Stimulated activated CD8-positive, alpha-beta memory T cell treated with anti-CD3 and anti-CD28 coated beads, Interleukin-7, amount 100 ng/mL, for 48 hours (primary cell): ENCODE measurements at regions not wholly inside any gene's neighbourhood (a gene's known extent, or its start where the extent isn't known, plus 50 kb on each side); places are given as distances from the start of the nearest gene placed in this dataset.
"Not testable (repeated sequence)": the region's sequence is repeated elsewhere in the genome, so short reads cannot be mapped to it uniquely, and the experiment has no call there.

Source experiments
- DNase-seq, 2 donors: peaks; one replicate each; pipeline ENCODE4 v3.0.0-alpha.2; 2020; ENCODE audit warnings: low read depth in 1 of 2; ENCODE audit errors: extremely low read depth in 1 of 2

DNA sequence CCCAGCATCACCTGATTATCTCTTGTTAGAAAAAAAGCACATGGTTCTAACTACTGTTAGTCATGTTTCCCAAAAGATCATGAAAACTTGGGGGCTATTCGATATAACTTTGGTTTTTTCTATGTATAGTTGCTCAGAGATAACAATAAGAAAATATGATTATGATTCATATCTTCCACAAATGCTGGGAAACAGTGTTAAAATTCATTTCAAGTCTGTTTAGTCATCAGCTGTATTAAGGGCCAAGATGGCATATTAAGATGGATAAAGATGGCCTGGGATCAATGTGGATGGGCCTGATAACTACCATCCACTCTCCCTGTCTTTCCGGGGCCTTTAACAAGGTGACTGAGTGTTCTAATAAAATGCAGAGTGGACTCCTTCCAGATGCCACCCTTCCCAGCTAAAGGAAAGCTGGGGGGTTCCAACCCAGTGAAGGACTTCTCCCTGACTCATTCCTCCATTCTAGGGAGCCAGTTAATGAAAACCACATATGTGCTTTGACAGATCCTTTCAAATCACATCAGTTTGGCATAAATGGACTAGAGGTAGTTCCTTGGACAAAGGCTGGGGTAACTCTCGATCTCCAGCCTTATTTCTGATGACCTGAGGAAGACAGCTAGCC is 221.6 kb downstream of the VAPA start:
- no peak for DNase-seq

DNA sequence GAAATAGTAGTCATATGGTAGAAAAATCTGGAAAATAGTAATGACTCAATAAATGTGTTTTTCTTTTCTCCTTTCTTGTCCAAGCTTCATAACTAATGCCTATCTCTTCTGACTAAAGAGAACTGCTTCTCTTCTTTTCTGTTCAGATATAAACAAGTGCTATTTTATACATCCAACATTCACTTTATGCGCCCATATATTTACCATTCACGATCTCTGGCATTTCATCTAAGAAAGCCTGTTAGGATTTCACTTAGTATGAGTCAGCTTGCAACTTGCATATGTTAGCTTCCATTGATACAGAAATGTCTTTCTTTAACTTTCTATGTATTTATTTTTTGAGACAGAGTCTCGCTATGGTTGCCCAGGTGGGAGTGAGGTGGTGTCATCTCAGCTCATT is 224.9 kb downstream of the VAPA start:
- no peak for DNase-seq

DNA sequence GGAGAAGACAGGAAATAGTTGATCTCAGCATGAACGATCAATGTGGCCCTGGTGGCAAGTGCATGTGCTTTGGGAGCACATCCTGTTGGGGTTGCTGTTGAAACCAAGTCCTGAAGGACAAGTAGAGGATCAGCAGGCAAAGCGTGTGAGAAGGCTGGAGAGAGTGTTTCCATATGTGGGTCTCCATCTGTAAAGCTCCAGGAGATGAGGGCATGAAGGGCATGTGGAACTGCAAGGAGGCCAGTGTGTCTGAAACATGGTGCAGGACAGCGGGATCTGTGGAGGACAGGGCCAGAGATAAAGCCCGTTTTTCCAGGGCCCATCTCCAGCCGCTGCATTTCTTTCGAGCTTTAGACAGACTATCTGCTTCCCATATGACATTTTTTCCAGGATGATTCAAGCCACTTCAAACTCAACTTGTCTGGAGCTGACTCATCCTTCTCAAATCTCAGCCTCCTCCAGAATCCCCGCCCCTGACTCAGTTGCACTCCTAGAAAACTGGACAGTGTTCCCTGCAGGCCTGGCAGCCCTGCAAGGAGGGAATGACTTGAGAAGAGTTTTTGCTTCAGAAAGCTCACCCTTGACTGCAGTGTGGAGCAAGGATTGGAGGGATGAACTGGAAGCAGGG is 226.1 kb downstream of the VAPA start:
- DNase-seq: no peak

DNA sequence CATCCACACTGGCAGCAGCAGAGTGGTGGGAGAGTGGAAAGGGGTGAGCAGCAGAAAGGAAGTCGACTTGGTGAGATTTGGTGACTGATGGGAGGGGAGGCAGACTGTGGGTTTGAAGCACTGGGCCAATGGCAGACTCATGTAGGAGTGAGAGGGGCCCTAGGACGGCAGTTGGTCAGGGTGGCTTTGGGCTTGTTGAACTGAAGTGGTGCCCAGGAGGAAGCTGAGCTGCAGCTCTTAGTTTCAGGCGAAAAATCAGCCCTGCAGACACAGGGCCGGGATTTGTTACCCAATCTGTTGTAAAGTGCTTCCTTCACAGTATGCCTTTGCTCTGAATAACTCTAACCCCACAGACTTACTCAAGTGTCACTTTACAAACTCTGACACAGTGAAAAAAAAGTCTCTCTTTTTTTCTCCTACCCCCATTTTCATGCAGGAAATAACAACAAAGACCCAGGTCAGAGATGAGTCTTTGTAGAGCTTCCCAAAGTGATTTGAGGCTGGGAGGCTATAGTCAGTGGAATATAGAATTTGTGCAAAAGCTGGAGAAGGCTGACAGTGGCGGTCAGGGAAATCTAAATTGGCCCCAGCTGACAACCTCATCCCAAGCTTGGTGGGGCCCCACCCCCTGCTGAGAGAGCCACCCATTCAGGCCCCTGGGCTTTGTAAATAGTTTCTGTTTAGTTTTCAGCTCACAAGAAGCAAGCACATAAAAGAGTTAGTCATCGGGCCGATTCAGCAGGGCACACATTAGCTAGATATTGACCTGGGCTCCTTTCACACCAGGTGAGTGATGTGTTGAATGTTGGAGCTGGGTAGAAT is 226.9 kb downstream of the VAPA start:
- no peak for DNase-seq

DNA sequence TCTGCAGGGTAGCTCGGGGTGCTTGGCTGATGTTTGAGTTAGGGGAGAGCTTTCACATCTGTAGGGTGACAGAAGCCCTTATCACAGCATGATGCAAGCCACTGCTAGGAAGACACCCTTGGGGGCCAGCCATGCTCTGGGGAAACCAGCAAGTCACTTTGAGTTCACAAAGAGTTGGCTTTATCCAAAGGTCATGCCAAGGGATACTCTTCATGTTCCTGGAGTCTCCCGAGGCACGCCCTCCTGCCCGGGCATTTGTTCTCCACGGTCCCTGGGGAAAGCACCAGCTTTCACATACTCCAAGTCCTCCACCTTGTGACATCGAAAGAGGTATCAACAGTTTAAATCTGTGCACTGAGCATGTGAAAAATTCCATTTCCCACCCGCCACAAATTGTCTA is 227.7 kb downstream of the VAPA start:
- DNase-seq: no peak

DNA sequence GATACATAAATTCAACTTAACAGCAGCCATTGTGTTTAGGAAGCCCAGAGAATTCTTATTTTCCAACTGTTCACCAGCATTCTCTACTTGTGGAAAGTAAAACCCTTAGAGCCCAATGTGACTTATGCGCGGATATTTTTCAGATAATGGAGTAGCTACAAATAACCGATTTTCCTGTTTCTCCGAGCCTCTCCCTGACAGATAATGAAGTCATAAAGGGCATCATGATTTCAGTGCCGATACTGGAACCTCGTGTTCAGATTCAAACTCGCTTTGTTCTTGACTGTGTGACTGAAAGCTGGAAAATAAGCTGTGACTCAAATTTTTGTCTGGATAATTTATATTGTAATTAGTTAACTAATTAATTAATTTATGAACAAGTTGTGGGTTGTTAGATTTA is 228.2 kb downstream of the VAPA start:
- no peak for DNase-seq

DNA sequence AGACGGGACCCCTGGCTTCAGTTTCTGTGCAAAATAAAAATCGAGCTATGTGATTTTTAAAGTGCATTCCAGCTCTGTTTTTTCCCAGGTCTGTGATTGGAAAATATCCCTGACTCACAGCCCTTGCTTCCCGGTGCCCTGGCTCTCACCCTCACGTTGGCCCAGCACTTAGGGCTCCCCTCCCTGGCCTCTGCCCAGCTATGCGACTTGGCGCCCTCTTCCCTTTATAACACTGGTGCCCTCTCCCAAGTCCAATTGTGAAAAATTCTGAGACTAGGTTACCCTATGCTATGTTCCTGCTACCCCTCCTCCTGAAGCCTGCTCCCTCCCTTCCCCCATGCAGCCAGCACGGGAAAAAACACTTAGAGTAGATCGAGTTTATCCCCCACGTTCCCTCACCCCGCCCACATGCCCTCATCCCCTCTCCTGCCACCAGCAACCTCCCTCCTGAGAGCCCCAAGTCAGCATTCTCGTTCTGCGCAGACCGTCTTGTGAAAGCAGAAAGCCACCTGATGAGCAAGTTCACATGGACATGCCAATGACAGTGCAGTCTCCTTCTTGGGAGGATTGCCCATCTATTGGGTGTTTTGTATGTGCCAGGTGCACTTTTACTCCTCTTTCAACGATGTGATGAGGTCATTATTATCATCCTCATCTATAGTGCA is 228.8 kb downstream of the VAPA start:
- no peak for DNase-seq

DNA sequence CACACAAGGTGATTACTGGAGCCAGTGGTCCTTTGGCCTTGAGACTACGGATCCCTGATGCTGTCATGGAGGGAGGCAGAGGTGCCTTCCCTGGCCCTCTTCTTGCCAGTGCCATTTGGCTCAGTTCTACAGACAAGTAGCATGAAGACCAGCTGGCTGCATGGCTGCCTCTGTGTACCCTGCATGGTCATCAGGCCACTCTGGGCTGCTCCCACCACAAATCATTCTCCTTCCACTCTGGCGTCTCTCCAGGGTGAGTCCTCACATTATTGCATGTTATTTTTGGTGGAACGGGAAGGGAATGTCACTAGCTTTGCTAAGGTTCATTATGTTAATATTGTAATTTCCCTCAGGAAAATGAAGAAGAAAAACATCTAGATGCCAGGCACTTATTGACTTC is 229.8 kb downstream of the VAPA start:
- no peak for DNase-seq

DNA sequence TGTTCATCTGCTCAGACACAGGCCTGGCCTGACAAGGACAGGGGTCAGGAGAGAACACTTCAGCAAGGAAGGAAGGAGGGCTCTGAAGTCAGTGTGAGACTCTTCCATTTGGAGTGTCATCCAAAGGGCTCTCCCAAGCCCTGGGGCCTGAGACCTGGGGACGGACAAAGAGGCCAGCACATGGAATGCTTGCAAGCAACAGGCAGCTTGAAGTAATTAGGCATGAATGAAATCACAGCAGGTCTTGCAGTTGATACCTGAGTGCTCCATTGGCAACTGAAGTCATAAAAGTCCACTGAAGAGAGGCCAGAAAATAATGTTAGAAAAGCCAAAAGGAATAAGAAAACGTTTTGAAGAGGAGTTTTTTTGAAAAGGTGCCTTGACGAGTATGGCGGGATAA is 231.7 kb downstream of the VAPA start:
- DNase-seq: no peak

DNA sequence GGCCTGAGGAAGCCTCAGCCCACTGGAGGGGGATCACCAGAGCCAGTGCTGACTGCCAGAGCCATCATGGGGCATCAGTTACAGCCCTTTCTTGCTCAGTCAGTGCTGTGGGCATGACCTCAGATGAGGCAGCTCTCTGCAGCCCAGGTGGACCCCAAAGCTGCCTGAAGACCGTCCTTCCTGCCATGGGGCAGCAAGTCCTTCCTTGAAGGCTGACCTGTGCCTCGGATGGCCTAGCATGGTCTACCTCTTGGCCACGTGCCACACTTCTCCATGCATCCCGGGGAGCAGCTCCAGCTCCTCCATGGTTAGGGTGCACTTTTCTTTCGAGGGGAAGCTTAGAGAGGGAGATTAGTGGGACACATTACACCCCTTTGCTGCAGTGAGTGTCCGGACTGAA is 233.4 kb downstream of the VAPA start:
- no peak for DNase-seq

DNA sequence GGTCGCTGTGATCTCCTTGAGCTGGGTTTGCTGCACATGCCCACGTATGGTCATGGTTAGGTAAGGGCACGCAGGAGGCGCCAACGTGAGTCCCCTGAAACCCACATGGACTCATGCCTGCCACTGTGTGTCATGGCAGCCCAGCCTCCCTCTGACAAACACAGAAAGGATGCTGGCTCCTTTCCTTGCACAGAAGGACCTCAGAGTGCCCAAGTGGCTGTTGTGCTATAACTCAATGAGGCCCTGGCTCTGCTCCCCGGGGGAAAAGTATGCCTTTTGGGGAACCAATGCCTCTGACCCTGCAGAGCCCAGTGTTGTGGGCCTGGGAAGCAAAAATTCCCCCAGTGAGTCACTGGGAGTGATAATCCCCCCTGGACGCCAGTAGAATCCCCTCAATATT is 233.9 kb downstream of the VAPA start:
- DNase-seq: no peak

DNA sequence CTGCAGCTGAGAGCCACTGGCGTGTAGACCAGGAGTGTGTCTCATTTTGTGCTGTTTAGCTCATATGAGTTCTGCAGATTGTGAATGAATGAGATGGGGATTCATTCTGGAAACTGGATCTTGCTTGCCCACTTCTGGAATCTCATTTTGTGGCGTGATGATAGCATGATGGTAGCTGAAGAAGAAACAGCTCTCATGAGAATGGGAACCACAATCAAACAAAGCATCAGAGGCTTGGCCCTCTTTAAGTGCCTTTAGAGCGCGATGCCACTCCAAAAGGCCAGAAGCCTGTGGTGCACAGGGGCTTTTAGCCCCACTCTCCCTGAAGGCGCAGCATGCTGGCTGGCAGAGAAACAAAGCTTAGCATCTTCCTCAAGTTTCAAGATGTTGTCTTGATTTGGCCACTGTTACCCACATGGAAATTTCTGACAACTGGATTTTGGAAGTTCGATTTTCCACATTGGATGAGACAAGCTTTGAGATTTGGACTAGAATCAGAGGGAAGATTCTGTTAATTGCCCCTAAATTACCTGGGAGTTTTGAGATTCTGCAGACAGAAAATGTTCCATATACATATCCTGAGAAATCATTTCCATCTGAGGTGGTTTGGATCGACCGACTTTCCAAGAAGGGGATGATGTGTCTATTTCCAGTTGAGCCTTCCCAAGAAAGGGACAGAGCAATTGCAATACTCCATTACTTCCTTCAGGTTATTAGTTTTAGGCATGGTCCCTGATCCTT is 234.5 kb downstream of the VAPA start:
- no peak for DNase-seq

DNA sequence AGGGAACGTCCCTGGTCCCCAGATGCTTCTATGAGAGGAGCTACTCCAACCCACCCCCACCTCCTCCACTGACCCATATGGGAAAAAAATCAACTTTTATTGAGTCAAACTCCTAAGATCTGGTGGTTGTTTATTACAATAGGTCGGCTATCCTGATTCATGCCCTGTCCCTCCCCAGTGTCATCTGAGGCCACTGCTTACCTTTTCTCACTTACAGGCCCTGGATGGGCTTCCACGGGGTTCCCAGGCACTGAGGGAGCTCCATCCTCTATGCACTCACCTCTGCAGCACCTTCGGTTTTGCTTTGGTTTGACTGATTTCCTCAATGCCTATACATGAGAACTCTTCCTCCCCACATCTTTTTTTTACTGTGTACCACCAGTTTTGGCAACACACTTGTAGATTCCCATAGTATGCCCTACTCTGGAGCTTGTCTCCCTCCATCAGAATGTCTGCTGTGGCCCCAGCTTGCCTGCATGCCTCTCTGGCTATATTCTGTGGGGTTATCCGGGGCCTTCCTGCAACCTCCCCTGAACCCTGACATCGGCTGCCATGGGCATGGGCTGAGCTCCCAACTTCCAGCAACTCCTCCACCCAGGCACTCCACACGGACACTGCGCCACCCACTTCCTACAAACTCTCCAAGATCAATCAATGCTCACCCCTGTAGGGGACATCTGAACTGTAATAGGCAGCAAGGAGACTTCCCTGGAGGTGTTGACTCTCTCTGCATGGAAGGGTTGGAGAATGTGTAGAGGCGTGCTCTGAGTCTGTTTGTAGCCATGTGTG is 236.1 kb downstream of the VAPA start:
- no peak for DNase-seq

DNA sequence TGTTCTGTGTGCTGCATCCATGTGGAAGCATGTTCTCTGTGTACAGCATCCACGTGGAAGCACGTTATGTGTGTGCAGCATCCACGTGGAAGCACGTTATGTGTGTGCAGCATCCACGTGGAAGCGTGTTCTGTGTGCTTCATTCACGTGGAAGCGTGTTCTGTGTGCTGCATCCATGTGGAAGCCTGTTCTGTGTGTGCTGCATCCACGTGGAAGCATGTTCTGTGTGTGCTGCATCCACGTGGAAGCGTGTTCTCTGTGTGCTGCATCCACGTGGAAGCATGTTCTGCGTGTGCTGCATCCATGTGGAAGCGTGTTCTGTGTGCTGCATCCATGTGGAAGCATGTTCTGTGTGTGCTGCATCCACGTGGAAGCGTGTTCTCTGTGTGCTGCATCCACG is 236.8 kb downstream of the VAPA start:
- DNase-seq: not testable (repeated sequence)

DNA sequence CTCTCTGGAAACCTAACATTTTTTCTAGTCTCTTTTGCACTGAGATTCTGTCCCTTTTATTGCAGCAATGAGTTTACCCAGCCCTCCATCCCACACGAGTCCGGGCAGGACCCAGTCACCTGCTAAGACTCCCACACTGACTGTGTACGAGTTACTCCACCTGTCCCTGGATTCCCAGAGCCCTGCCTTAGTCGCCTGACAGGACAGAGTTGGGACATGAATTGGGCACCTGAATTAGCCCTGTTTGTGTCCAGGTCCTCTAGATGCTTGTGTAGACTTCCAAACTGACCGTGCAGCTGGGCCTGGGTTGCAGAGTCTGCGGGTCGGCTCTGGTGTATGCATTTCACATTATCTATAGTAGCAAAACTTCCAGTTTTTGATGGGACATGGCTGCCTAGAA is 238.7 kb downstream of the VAPA start:
- DNase-seq: no peak

DNA sequence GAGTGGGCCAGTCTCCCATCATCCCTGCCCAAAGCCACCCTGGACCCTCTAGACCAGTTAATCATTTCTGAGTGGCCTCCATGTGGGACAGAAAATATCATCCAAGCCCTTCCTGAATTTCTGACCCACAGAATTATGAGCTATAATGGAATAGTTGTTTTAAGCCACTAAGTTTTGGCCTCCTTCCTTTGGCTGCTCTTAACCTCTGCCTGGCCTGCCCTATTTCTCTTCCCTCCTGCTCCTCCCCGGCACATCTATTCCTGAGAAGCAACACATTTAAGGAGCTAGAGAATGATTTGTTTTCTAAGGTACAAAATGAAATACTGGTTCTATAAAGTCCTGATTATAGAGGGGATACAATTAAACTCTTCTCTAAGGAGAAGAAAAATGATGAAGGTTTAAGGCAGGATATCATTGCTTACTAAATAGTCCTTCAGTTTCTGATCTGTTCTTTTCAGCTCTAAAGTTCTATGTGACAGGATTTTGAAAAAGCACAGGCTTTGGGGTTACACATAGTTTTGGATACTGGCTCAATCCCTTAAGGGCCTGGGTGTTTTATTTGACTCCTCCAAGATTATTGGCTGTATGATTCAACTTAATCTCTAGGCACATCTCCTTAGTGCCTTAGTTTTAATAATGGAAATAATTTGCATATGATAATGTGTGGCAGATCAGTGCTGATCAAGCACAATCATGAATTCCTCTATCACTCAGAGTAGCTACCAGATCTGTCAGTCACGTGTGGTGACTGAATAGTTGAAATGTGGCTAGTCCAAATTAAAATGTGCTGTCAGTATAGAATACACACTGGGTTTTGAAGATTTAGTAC is 240.3 kb downstream of the VAPA start:
- DNase-seq: no peak

DNA sequence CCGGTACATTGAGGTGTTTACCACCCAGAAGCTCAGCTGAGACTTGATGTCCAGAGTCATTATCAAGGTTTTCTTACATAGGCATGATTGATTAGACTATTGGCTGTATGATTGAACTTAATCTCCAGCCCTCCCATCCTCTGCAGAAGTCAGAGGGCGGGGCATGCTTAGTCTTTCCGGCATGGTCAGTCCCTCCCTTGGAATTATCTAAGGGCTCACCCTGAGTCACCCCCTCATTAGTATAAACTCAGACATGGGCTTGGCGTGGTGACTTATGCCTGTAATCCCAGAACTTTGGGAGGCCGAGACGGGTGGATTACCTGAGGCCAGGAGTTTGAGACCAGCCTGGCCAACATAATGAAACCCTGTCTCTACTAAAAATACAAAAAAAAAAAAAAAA is 243.9 kb downstream of the VAPA start:
- no peak for DNase-seq

DNA sequence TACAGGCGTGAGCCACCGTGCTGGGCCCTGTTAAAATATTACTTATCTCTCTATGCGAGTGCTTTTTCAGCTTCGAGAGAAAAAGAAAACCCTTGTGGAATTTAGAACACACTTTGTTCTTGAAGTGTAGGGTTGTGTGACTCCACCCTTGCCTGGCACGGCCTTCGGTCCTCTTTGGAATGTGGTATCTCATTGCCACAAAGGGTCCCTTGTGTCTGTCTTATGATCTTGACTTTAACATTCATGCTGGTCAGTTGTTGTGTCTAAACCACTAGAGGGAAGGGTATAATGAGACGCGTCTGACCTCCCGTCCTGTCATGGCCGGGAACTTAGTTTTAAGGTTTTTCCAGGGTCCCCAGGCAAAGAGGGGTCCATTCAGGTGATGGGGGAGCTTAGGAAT is 246.4 kb downstream of the VAPA start:
- DNase-seq: no peak

DNA sequence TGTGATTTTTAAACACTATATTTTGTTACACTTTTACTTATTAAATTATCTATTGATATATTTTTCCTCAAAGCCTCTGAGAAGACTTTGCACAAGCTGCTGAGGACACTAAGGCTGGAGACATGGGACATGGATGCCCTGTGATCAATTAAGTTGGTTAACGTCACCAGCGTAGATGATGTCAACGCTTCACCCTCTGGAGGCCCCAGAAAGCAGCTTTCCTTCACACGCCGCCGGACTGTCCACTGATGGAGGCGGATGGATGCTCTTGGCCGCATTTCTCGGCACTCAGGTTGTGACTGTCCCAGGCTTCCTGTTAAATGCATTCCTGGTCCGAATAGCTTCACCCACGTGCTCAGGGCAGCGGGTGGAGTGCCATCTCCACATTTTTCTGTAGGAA is 247.5 kb downstream of the VAPA start:
- no peak for DNase-seq
